SK-MEL-5 (cell line): ENCODE measurements at regions not wholly inside any gene's neighbourhood (a gene's known extent, or its start where the extent isn't known, plus 50 kb on each side); places are given as distances from the start of the nearest gene placed in this dataset.

Experiments used
- DNase-seq: peaks from one replicate; pipeline ENCODE4 v3.0.0-alpha.2; 2016; ENCODE audit warnings: low read depth, low spot score
- in situ Hi-C: cut with HindIII; loops from 2 replicates; pipeline ENCODE4 v1.10.0; 2016; ENCODE audit warnings: low sequenced_read_pairs, high pct_unique_total_duplicates, low pct_unique_long_range_greater_than_20kb

GRCh38 chr18:72147830-72148229 is 396.3 kb downstream of the CBLN2 start:
- DNase-seq = no peak
- in situ Hi-C loops = no loop called here

- DNase-seq = no peak
- in situ Hi-C loops = no loop called here
These were observed 404.1 kb downstream of the CBLN2 start for GRCh38 chr18:72140007-72140406.

DNA sequence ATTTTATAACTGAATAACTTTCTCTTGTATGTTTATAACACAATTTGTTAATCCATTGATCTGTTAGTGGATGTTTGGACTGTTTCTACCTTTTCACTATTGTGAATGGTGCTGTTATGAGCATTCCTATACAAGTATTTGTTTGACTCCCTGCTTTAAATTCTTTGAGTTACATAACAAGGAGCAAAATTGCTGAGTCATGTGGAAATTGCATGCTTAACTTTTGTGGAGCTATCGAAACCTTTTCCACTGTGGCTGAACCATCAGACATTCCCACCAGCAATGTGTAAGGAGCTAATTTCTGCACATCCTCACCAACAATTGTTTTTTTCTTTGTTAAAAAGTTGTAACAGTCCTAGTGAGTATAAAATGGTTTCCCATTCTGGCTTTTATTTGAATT is 415.5 kb downstream of the CBLN2 start:
- no peak for DNase-seq
- in situ Hi-C loops = no loop called here

- DNase-seq = no peak
- in situ Hi-C loops = no loop called here
These were observed 422.0 kb downstream of the CBLN2 start for GRCh38 chr18:72122103-72122502.

GRCh38 chr18:72119082-72119481 is 425.1 kb downstream of the CBLN2 start:
- in situ Hi-C loops = no loop called here
- DNase-seq = peak; percentile 62

- in situ Hi-C loops = no loop called here
- DNase-seq = no peak
These were observed 429.1 kb downstream of the CBLN2 start for GRCh38 chr18:72114801-72115594.

DNA sequence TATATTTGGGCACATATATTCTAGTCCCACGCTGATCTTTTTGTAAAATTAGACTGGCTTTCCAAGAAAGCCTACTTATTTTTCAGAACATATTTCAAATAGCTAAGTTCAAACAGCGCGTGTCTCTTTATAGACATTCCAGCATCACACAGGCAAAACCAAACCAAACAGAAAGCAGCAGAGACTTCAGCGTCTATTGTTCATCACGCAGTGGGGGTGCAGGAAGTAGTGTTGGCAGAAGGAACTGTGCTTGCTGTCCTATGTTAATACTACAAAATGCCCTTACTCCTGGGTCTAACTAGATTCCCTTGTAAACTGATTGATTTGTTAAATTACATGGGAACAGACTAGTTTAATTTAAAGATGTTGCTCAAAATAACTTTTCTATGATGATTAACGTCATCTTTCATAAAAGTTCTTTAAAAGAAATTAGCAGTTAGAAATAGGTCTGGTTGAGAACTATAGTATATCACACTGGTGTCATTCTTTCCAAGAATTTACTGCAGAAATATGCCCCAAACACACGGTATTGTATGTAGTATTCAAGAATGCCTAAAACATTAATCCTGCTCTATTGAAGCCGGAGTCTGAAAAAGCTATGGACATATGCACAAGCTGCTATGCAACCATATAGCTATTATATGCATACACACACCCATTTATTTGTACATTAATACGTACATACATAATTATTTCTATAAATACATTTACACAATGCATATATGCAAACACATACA is 436.3 kb downstream of the CBLN2 start:
- DNase-seq = peak; percentile 60
- in situ Hi-C loops = no loop called here

GRCh38 chr18:72104851-72105250 is 439.3 kb downstream of the CBLN2 start:
- DNase-seq = no peak
- in situ Hi-C loops = no loop called here

- no peak for DNase-seq
- in situ Hi-C loops = no loop called here
These were observed 441.7 kb downstream of the CBLN2 start for GRCh38 chr18:72102412-72102811.

DNA sequence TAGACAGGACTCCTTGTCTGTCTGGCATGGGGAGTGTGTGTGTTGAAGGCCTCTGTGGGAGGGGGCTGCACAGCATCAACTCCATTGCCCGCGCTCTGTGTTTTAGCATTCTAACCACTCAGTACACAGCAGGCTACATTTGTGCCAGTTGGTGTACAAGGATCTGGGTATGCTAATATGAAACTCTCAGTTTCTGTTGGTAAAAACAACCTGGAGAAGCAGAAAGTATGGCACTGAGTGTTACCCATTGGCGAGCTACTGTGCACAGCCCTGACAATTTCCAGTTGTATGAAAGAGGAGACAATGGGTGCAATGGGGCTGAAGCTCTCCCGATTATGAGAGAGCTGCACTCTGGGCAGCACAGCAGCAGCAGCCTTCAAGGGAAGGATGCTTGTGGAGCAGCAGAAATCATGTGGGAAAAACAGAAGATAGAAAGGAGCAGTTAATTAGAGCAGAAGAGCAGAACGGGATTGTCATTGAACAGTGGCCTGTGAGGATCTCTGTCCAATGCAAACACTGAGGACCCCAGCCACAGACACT is 443.6 kb downstream of the CBLN2 start:
- in situ Hi-C loops = no loop called here
- no peak for DNase-seq

GRCh38 chr18:72091369-72091768 is 452.8 kb downstream of the CBLN2 start:
- in situ Hi-C loops = no loop called here

GRCh38 chr18:72089432-72089831 is 454.7 kb downstream of the CBLN2 start:
- no peak for DNase-seq
- in situ Hi-C loops = no loop called here

More at GRCh38 chr18:72091369-72091768, 452.8 kb downstream of the CBLN2 start:
- no peak for DNase-seq

DNA sequence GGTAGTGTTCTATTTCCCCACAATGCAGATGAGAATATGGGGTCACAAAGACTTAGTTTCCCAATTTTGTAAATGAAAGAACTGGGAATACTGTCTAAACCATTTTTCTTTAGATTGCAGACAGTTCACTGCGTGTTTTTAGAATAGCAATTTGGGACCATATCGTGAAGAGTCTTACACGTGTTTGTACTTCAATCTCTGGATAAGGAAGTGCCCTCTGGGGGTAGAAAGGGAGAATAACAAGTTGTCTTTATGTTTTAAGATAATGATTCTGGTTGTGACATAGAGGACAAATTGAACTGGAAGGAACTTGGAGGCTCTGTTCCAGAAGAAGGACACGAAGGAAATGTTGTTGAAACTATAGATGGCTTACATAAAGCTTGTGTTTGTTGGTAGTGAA is 457.7 kb downstream of the CBLN2 start:
- in situ Hi-C loops = no loop called here

DNA sequence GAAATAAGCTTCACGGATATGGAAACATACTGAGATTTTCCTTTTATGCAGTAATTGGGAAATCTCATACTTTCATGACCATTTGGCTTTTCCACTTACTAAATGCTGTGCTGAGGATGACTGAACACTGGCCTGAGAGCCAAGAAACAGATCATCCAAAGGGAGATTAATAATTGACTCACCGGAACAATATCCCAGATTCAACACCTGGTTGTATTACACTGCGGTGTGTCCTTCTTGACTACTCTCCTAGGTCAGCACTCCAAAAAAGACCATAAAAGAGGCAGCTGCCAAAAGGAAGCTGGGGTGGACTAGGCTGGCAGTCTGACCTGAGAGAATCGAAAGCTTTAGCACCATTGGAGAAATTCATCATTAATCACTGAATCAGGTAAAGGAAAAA is 469.1 kb downstream of the CBLN2 start:
- in situ Hi-C loops = no loop called here
- DNase-seq = no peak

More for the DNA sequence above, 457.7 kb downstream of the CBLN2 start:
- peak; percentile 68 for DNase-seq

DNA sequence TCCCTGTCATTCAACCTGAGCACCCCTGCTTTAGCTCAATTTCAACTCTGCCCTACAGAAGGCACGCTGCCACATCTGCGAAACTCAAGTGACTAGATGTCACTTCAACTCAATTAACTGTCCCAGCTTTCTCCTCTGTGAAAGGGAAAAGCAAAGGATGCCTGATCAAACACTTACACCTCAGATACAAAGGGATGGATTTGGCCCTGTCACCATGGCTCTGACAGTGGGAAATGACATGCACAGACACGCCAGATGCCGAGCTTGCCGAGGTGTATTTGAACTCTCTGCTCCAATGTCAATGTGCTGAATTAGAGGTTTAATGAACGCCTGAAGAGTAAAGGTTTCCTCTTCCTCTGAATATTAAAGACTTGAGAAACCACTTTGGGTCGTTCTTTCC is 481.1 kb downstream of the CBLN2 start:
- DNase-seq = no peak
- in situ Hi-C loops = no loop called here

DNA sequence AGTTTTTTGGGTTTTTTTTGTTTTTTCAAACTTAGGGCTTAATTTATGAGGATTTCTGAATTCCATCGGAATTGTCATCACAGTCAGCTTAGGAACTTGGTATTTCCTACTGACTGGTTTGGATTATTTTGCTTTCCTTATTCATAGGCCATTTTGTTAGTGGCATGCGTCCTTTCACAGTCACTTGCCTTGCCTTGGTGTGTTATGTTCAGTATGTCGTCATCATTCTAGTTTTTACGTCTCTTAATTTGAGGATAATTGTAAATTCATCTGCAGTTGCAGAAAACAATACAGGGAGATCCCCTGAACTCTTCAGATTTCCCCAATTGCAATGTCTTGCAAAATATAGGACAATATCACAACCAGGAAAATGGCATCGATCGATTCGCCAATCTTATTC is 485.3 kb downstream of the CBLN2 start:
- no peak for DNase-seq
- in situ Hi-C loops = no loop called here

DNA sequence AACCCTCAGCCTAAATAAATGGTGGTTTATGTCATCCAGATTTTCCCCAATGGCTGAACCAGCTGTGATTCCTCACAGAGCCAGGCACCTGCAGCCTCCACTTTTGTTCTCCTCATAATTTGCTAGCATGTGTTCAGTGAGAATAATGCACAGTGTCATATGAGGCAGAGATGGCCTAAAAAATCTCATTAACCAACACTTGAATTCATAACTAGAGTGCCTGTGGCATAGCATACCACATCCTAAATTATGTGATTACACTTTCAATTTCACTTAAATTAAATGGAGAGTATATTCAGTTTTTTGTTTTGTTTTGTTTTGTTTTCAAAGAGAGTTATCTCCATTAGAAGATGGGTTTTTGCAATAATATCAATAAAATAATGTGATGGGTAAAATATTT is 488.0 kb downstream of the CBLN2 start:
- DNase-seq = no peak
- in situ Hi-C loops = no loop called here

DNA sequence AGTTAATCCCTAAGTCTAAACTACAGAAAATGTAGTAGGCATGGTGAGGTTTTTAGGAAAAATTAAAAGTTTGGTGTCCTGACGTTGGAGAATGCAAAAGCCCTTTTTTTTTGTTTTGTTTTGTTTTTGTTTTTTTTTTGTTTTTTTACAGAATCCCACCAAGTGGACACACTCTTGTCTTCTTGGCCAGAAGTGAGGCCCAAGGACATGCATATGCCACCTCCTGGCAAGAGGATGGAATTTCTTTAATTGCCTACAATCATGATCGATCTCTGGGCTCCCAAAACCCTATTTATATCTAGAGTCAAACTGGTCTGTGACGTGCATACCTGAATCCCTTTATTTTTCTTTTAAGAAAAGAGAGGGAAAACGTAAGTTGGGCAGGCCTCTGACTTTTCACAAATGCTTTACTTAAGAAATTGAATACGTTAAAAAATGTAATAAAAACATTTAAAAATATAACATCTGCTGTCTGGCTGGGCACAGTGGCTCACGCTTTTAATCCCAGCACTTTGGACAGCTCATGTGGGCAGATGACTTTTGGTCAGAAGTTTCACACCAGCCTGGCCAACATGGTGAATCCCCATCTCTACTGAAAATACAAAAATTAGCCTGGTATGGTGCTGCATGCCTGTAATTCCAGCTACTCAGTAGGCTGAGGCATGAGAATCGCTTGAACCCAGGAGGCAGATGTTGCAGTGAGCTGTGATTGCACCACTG is 502.7 kb downstream of the CBLN2 start:
- peak; percentile 36 for DNase-seq

More for the DNA sequence above, 502.7 kb downstream of the CBLN2 start:
- in situ Hi-C loops = no loop called here
